Panc1 (cell line): ENCODE measurements at regions not wholly inside any gene's neighbourhood (a gene's known extent, or its start where the extent isn't known, plus 50 kb on each side); places are given as distances from the start of the nearest gene placed in this dataset.

Experiments used
- ATAC-seq: fragments of 200-7000 bp; cut with Tn5 transposase; 2 replicates; pipeline ENCODE4 v1.9.1; 2020; ENCODE audit warnings: mild to moderate bottlenecking, moderate library complexity
- BruUV-seq: library from RNA; stranded (reverse); fragments of 400-500 nt; replicated peaks from 2 replicates; lab custom pipeline; 2021; lab: Mats Ljungman, UMichigan
- CTCF ChIA-PET: fragments of 300-600 bp; sonication (Branson Sonifier 250); formaldehyde crosslinking; loops from one replicate; lab custom pipeline; 2022; ENCODE audit warnings: antibody characterized with exemption; lab: Charles Lee
- POLR2A ChIA-PET: fragments of 300-600 bp; sonication (Branson Sonifier 250); formaldehyde crosslinking; loops from one replicate; lab custom pipeline; 2022; ENCODE audit warnings: antibody characterized with exemption; lab: Charles Lee
- DNase-seq: peaks from one replicate; pipeline ENCODE4 v3.0.0-alpha.2; 2010; ENCODE audit warnings: low read depth, low spot score
- H3K27ac ChIP-seq: 2 replicates; pipeline ENCODE4 v1.5.1; 2011; ENCODE audit warnings: mild to moderate bottlenecking, low read length, inconsistent platforms
- H3K27me3 ChIP-seq: fragments of 200-500 bp; sonication (Bioruptor generic); 2 replicates; pipeline ENCODE4 v1.6.0; 2014; ENCODE audit warnings: low read length, inconsistent platforms; ENCODE audit not compliant: control insufficient read depth, insufficient read depth
- H3K36me3 ChIP-seq: fragments of 200-500 bp; sonication (Bioruptor generic); 2 replicates; pipeline ENCODE4 v1.5.1; 2014; ENCODE audit warnings: inconsistent platforms, mild to moderate bottlenecking, low read length, moderate library complexity; ENCODE audit not compliant: control insufficient read depth, insufficient read depth
- H3K4me1 ChIP-seq: 2 replicates; pipeline ENCODE4 v1.5.1; 2011; ENCODE audit warnings: inconsistent platforms, mild to moderate bottlenecking, low read length, moderate library complexity; ENCODE audit not compliant: control insufficient read depth, insufficient read depth
- H3K4me3 ChIP-seq, 2 experiments: 2 replicates each; pipeline ENCODE4 v1.5.1; 2011 to 2012; ENCODE audit warnings: low read depth in 2 of 2, low read length in 2 of 2, mild to moderate bottlenecking in 2 of 2, inconsistent platforms in 1 of 2, moderate library complexity in 1 of 2
- H3K9me3 ChIP-seq: fragments of 200-500 bp; sonication (Bioruptor generic); 2 replicates; pipeline ENCODE4 v1.5.1; 2014; ENCODE audit warnings: low read depth, mild to moderate bottlenecking, inconsistent platforms, low read length, moderate library complexity; ENCODE audit not compliant: control insufficient read depth, insufficient read depth
- POLR2AphosphoS5 ChIP-seq: IDR thresholded peaks from 2 replicates; pipeline ENCODE4 v1.6.1; 2012; ENCODE audit warnings: mild to moderate bottlenecking, low read depth, low read length, moderate library complexity
- SIN3A ChIP-seq: IDR thresholded peaks from 2 replicates; pipeline ENCODE4 v1.6.1; 2012; ENCODE audit warnings: low read depth, mild to moderate bottlenecking, low read length, moderate library complexity, borderline replicate concordance; ENCODE audit not compliant: insufficient read depth
- TCF7L2 ChIP-seq: IDR thresholded peaks from 2 replicates; pipeline ENCODE4 v1.6.1; 2011; ENCODE audit warnings: mild to moderate bottlenecking, low read depth, low read length, inconsistent platforms
- in situ Hi-C: cut with HindIII; loops from 2 replicates; pipeline ENCODE4 v1.10.0; 2016; ENCODE audit warnings: low sequenced_read_pairs, low pct_unique_long_range_greater_than_20kb
- intact Hi-C: fragments of 100-400 bp; cut with micrococcal nuclease; formaldehyde crosslinking; loops from one replicate; pipeline ENCODE4 v1.10.0; 2022; ENCODE audit not compliant: unreplicated experiment
- TF ChIP-seq, protein P1 (sequence below), 2 experiments: IDR thresholded peaks; 2 replicates each; pipeline ENCODE4 v1.6.1; 2011 to 2012; ENCODE audit warnings: low read depth in 2 of 2, control low read depth in 1 of 2, low read length in 1 of 2, mild to moderate bottlenecking in 1 of 2, moderate library complexity in 1 of 2; ENCODE audit not compliant: insufficient read depth in 1 of 2
- TF ChIP-seq, protein P2 (sequence below): fragments of 450-650 bp; IDR thresholded peaks from 2 replicates; pipeline ENCODE4 v1.5.1; 2017; ENCODE audit warnings: mild to moderate bottlenecking

DNA sequence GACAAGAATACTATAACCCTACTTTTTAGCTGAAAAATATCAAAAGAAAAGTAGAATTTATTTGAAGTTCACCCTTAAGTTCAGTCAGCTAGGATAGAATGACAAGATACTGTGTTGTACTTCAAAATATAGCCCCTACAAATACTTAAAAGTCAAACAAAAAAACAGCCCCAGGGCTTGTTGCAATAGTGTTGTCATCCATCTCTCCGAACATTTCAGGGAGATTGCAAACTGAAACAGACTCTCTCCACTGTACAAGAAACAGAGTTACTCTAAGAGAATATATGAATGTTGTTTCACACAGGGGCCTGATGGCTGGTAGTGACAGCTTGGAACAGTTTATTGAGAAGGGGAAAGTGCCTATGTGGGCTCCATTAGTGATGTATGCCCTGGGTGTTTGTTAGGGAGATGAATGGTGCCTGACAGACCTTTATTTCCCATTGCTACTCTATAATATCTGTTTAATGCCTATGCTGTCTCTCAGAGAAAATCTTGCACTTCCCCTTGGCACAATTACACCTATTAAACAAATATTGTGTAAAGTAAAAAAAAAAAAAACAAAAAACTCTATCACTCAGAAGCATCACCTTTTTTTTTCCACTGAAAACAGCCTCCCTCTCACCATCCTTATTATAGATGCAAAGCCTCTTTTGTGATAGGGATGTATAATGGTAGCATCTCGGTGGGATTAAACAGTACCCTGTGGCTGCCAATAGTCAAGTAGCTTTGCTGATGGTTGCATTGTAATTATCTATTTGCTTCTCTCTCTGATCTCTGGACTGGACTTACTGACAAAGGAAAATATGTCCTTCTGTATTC, 506.3 kb upstream of the LUZP2 start:
- TF ChIP-seq, protein P1, sequence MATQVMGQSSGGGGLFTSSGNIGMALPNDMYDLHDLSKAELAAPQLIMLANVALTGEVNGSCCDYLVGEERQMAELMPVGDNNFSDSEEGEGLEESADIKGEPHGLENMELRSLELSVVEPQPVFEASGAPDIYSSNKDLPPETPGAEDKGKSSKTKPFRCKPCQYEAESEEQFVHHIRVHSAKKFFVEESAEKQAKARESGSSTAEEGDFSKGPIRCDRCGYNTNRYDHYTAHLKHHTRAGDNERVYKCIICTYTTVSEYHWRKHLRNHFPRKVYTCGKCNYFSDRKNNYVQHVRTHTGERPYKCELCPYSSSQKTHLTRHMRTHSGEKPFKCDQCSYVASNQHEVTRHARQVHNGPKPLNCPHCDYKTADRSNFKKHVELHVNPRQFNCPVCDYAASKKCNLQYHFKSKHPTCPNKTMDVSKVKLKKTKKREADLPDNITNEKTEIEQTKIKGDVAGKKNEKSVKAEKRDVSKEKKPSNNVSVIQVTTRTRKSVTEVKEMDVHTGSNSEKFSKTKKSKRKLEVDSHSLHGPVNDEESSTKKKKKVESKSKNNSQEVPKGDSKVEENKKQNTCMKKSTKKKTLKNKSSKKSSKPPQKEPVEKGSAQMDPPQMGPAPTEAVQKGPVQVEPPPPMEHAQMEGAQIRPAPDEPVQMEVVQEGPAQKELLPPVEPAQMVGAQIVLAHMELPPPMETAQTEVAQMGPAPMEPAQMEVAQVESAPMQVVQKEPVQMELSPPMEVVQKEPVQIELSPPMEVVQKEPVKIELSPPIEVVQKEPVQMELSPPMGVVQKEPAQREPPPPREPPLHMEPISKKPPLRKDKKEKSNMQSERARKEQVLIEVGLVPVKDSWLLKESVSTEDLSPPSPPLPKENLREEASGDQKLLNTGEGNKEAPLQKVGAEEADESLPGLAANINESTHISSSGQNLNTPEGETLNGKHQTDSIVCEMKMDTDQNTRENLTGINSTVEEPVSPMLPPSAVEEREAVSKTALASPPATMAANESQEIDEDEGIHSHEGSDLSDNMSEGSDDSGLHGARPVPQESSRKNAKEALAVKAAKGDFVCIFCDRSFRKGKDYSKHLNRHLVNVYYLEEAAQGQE (IDR thresholded peaks at IDR 0.05; ENCODE audit: insufficient read depth in 1 of 2, low read depth in 2 of 2, low read length in 1 of 2) = no peak
- no peak for TF ChIP-seq POLR2AphosphoS5
- no peak for TF ChIP-seq TCF7L2
- TF ChIP-seq, protein P2, sequence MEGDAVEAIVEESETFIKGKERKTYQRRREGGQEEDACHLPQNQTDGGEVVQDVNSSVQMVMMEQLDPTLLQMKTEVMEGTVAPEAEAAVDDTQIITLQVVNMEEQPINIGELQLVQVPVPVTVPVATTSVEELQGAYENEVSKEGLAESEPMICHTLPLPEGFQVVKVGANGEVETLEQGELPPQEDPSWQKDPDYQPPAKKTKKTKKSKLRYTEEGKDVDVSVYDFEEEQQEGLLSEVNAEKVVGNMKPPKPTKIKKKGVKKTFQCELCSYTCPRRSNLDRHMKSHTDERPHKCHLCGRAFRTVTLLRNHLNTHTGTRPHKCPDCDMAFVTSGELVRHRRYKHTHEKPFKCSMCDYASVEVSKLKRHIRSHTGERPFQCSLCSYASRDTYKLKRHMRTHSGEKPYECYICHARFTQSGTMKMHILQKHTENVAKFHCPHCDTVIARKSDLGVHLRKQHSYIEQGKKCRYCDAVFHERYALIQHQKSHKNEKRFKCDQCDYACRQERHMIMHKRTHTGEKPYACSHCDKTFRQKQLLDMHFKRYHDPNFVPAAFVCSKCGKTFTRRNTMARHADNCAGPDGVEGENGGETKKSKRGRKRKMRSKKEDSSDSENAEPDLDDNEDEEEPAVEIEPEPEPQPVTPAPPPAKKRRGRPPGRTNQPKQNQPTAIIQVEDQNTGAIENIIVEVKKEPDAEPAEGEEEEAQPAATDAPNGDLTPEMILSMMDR = no peak
- TF ChIP-seq SIN3A = no peak
- BruUV-seq = no TSS peak
- no peak overlapping the region for H3K27ac ChIP-seq
- POLR2A ChIA-PET = no interaction called here
- no peaks in the 10 kb centered on the region for H3K27me3 ChIP-seq
- no peak for ATAC-seq
- no peak for DNase-seq
- intact Hi-C loops = no loop called here
- CTCF ChIA-PET = no interaction called here
- H3K9me3 ChIP-seq = no peaks in the 10 kb centered on the region
- no peaks in the 10 kb centered on the region for H3K36me3 ChIP-seq
- in situ Hi-C loops = no loop called here
- H3K4me3 ChIP-seq = no peak overlapping the region
- no peaks in the 10 kb centered on the region for H3K4me1 ChIP-seq

DNA sequence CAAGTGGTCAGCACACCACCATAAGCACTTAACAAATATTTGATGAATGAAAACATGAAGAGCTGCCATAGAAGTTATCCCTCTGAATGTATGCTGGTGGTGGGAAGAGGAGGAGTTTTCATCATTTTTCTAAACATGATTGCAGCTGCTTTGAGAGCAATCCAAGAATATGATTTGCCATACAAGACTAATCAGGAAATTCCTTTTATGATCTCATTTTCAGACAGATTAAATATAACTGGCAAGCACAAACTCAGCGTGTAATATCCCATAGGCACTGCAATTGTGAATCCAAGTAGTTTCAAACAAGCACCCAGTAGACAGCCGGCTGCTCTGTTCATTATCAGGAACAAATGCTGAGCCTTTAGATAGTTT, 505.7 kb upstream of the LUZP2 start:
- DNase-seq (no peak), ATAC-seq (no peak)
- in situ Hi-C loops (no loop called here), intact Hi-C loops (no loop called here)
- Histone ChIP-seq H3K9me3 (no peaks in the 10 kb centered on the region), H3K27me3 (no peaks in the 10 kb centered on the region), H3K36me3 (no peaks in the 10 kb centered on the region), H3K4me3 (no peak overlapping the region), H3K27ac (no peak overlapping the region), H3K4me1 (no peaks in the 10 kb centered on the region)
- TF ChIP-seq TCF7L2 (no peak), POLR2AphosphoS5 (no peak), SIN3A (no peak)
- TF ChIP-seq, protein P1 (IDR thresholded peaks at IDR 0.05; ENCODE audit: insufficient read depth in 1 of 2, low read depth in 2 of 2, low read length in 1 of 2) = no peak
- TF ChIP-seq, protein P2 = no peak
- BruUV-seq = no TSS peak
- POLR2A ChIA-PET = no interaction called here
- CTCF ChIA-PET = no interaction called here
